Epithelial cell of esophagus (primary cell): ENCODE measurements at regions not wholly inside any gene's neighbourhood (a gene's known extent, or its start where the extent isn't known, plus 50 kb on each side); places are given as distances from the start of the nearest gene placed in this dataset.

Experiments
- DNase-seq: peaks from one replicate; pipeline ENCODE4 v3.0.0; 2010; ENCODE audit warnings: low read depth
- H3K4me3 ChIP-seq: 2 replicates; pipeline ENCODE4 v1.5.1; 2011; ENCODE audit warnings: mild to moderate bottlenecking, low read length, control low read depth
- TF ChIP-seq, protein P1 (sequence below): IDR thresholded peaks from 2 replicates; pipeline ENCODE4 v1.5.1; 2011; ENCODE audit warnings: low read depth, mild to moderate bottlenecking, low read length, control low read depth, inconsistent platforms; ENCODE audit not compliant: insufficient read depth; ENCODE audit errors: missing control alignments

- peak; percentile 14 for DNase-seq
- TF ChIP-seq, protein P1, sequence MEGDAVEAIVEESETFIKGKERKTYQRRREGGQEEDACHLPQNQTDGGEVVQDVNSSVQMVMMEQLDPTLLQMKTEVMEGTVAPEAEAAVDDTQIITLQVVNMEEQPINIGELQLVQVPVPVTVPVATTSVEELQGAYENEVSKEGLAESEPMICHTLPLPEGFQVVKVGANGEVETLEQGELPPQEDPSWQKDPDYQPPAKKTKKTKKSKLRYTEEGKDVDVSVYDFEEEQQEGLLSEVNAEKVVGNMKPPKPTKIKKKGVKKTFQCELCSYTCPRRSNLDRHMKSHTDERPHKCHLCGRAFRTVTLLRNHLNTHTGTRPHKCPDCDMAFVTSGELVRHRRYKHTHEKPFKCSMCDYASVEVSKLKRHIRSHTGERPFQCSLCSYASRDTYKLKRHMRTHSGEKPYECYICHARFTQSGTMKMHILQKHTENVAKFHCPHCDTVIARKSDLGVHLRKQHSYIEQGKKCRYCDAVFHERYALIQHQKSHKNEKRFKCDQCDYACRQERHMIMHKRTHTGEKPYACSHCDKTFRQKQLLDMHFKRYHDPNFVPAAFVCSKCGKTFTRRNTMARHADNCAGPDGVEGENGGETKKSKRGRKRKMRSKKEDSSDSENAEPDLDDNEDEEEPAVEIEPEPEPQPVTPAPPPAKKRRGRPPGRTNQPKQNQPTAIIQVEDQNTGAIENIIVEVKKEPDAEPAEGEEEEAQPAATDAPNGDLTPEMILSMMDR: no peak
- no peak overlapping the region for H3K4me3 ChIP-seq
These were observed 611.4 kb downstream of the KCTD8 start for GRCh38 chr4:43837171-43837570.

DNA sequence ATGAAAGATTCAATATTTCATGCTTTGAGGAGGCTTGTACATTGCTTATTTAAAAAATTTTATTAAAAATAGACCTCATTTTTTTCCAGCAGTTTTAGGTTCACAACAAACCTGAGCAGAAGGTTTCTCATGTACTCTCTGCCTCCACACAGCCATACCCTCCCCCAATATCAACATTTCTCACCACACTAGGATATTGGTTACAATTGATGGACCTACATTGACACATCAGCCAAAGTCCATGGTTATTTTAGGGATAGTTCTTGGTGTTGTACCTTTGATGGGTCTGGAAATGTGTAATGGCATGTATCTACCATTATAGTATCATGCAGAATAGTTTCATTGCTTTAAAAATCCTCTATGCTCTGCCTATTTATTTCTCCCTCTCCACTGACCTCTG, 611.0 kb downstream of the KCTD8 start:
- TF ChIP-seq, protein P1: no peak
- no peak overlapping the region for H3K4me3 ChIP-seq
- no peak for DNase-seq

GRCh38 chr4:43842594-43842993, 606.0 kb downstream of the KCTD8 start:
- no peak overlapping the region for H3K4me3 ChIP-seq
- peak; percentile 13 for DNase-seq
- TF ChIP-seq, protein P1: no peak

DNA sequence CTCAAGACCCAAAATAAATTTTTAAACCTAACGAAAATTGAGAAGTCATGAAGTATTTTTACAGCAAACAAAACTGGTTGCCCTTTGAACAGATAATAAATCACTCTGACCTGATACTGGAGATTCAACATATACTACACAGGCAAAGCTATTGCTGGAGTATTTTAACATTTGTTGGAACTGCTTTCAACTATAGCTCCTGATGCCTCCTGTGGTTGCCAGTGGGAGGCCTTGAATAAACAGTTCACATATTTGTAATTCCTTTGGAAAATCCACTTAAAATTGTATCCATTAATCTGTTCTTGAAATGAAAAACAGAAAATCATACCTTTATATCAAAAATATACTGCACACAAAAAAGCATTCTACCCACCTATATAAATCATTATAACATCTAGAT, 605.1 kb downstream of the KCTD8 start:
- DNase-seq: no peak
- H3K4me3 ChIP-seq: no peak overlapping the region
- TF ChIP-seq, protein P1: peak; percentile 22

DNA sequence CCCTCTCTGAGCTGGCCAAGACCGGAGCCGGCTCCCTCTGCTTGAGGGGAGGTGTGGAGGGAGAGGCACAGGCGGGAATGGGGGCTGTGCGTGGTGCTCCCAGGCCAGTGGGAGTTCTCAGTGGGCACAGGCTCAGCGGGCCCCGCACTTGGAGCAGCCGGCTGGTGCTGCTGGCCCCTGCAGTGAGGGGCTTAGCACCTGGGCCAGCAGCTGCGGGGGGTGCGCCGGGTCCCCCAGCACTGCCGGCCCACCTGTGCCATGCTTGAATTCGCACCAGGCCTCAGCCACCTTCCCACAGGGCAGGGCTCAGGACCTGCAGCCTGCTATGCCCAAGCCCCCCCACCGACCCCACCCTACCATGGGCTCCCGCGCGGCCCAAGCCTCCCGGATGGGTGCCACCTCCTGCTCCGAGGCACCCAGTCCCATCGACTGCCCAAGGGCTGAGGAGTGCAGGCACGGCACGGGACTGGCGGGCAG, 602.5 kb downstream of the KCTD8 start:
- TF ChIP-seq, protein P1: no peak

DNA sequence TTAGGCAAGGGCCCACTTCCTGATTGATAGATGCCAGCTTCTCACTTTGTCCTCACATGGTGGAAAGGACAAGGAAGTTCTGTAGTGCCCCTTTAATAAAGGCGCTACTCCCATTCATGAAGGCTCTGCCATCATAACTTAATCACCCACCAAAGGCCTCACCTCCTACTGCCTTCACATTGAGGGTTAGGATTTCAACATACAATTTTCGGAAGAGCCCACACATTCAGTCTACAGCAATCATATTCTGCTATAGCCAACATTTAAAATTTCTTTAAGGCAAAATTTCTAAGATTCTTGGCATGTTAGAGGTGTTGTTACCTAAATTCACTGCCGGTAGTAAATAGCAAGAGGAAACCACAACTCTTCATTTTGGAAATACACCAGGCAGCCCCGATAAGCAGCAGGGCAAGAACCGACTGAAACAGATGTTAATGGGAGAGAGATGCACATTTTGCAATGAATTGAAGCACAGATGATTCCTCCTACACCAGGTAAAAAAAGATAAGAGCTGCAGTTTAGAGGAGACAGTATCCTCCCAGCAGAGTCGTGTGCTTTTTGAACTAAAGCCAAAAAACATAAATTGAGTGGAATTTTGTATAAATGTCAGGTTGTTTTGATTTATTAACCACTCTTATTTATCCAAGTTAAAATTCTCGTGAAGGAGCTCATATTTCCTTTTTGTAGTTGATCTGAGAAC, 594.9 kb downstream of the KCTD8 start:
- no peak overlapping the region for H3K4me3 ChIP-seq
- TF ChIP-seq, protein P1: no peak
- DNase-seq: no peak

More for the DNA sequence above, 602.5 kb downstream of the KCTD8 start:
- no peak for DNase-seq
- H3K4me3 ChIP-seq: no peak overlapping the region

DNA sequence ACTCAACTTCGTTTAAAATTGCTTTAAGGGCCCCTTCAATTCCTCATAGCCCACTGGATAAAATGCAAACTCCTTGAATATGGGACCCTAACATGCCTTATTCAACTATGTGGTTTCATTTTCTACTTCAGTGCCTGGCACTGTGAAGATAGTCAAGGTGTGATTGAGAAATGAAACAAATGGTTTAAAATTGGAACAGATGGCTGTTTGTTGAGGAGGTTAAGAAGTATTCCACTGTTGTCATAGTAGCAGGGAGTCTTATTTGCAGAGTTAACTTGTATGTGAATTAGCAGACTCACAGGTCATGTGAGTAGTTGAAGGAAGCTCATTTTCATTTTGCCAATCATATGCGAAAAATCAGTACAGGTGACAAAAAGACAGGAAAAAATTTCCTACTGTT, 593.3 kb downstream of the KCTD8 start:
- no peak for DNase-seq
- TF ChIP-seq, protein P1: no peak
- H3K4me3 ChIP-seq: no peak overlapping the region
